22Rv1 (cell line): ENCODE measurements at regions not wholly inside any gene's neighbourhood (a gene's known extent, or its start where the extent isn't known, plus 50 kb on each side); places are given as distances from the start of the nearest gene placed in this dataset.

Source experiments
- H3K27ac ChIP-seq: fragments of 450-650 bp; 2 replicates; pipeline ENCODE4 v1.5.1; 2017
- ZFX ChIP-seq: fragments of 450-650 bp; IDR thresholded peaks from 2 replicates; pipeline ENCODE4 v1.6.1; 2017; ENCODE audit warnings: antibody characterized with exemption, borderline replicate concordance
- TF ChIP-seq, protein P1 (sequence below): fragments of 450-650 bp; IDR thresholded peaks from 2 replicates; pipeline ENCODE4 v1.5.1; 2017; ENCODE audit warnings: mild to moderate bottlenecking

DNA sequence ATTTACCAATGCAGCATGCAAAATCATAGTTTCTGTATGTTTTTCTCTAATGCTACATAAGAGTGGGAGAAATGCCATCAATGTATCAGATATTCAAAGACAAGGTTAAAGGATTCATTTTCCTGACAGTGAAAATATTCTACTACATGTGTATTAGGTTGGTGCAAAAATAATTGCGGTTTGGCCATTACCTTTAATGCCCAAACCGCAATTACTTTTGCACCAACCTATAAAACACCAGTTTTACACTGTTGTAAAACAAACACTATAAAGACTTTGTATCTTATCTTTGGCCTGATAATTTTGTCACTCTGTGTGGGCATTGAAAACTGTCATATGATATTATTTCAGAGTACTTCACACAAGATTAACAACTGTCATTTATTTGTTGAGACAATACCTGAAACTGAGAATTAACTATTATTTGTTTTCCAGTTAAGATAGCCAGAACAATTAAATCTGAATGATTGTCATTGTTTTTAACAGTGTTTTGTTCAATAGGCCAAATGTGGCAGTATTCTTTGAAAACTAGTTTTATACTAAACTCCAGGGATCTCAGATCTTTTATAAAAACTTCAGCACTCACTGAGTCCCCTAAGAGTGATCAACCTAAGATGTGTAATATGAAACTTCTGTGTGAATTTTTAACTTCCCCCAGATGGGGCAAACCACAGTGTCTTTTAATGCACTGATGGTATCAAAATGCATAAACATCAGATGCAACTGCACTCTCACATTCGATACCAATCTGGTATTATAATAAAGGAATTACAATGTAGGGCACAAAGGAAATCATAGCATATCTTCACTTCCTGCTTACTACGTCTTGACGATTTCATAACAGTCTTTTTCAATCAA is 53.8 kb upstream of the FBN2 start:
- TF ChIP-seq ZFX: no peak
- TF ChIP-seq, protein P1, sequence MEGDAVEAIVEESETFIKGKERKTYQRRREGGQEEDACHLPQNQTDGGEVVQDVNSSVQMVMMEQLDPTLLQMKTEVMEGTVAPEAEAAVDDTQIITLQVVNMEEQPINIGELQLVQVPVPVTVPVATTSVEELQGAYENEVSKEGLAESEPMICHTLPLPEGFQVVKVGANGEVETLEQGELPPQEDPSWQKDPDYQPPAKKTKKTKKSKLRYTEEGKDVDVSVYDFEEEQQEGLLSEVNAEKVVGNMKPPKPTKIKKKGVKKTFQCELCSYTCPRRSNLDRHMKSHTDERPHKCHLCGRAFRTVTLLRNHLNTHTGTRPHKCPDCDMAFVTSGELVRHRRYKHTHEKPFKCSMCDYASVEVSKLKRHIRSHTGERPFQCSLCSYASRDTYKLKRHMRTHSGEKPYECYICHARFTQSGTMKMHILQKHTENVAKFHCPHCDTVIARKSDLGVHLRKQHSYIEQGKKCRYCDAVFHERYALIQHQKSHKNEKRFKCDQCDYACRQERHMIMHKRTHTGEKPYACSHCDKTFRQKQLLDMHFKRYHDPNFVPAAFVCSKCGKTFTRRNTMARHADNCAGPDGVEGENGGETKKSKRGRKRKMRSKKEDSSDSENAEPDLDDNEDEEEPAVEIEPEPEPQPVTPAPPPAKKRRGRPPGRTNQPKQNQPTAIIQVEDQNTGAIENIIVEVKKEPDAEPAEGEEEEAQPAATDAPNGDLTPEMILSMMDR: no peak
- H3K27ac ChIP-seq: no peak overlapping the region

DNA sequence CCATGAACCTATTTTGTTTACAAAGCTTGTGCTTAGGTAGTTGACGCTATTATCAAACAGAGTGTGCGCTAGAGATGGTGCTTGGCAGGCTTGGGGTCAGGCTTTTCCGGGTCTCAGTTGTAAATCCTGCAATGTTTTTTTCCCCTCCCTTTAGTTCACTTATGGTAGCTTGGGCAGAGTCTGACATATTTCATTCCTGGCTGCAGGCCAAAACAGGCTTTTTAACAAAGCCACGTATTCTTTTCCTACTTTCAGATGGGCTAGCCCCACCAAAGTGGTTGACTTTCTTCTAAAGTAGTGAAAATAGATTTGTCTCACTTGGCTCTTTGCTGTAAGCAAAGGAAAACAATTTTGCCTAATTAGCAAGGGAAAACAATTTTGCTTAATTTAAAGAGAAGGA is 58.0 kb upstream of the FBN2 start:
- H3K27ac ChIP-seq: no peak overlapping the region
- no peak for TF ChIP-seq ZFX
- TF ChIP-seq, protein P1: no peak

DNA sequence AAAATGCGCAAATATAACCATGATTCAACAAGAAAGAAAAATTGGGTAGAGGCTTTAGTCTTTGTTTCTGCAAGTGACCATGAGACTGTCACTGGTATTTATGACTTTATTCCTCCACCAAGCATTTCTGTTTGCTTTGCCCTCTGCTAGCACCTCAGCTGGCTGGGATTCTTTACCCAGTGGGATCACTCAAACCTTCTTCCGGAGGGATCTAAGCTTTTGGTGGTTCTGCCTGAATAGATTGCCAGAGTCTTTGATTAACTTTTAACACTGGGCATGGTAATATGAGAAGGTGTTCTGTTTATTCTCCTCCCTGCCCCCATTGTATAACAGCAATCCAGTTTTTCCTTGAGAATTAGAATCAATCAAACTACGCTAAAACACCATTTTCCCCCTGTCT is 59.1 kb upstream of the FBN2 start:
- H3K27ac ChIP-seq: no peak overlapping the region
- TF ChIP-seq, protein P1: no peak
- TF ChIP-seq ZFX: no peak

DNA sequence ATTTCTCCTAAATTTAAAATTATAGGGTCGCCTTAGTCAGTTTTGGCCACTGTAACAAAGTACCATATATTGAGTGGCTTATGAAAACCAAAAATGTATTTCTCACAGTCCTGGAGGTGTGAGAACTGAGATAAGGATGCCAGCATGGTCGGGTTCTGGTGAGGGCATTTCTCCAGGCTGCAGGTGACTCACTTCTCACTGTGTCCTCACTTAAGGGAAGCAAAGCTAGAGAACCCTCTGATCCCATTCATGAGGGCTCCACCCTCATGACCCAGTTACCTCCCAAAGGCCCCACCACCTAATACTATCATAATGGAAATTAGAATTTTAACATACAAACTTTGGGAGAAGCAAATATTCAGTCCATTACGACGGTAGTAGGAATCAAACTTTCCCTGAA is 75.1 kb upstream of the FBN2 start:
- H3K27ac ChIP-seq: no peak overlapping the region
- TF ChIP-seq ZFX: no peak
- TF ChIP-seq, protein P1: no peak

GRCh38 chr5:128613766-128614165 is 75.7 kb upstream of the FBN2 start:
- H3K27ac ChIP-seq: no peak overlapping the region
- TF ChIP-seq ZFX: no peak
- TF ChIP-seq, protein P1: no peak

- no peak overlapping the region for H3K27ac ChIP-seq
- TF ChIP-seq, protein P1: no peak
- no peak for TF ChIP-seq ZFX
Observed at GRCh38 chr5:128615578-128615977, 77.5 kb upstream of the FBN2 start.

- no peak for TF ChIP-seq ZFX
- TF ChIP-seq, protein P1: no peak
- no peak overlapping the region for H3K27ac ChIP-seq
Observed at GRCh38 chr5:128626536-128627090, 88.6 kb upstream of the FBN2 start.
